ENCODE measurements at regions not wholly inside any gene's neighbourhood (a gene's known extent, or its start where the extent isn't known, plus 50 kb on each side); places are given as distances from the start of the nearest gene placed in this dataset.

- no peak for TF ChIP-seq CTCF (IDR thresholded peaks at IDR 0.05; ENCODE audit: low read depth, low read length)
- Histone ChIP-seq H3K4me1 (no peaks in the 10 kb centered on the region), H3K36me3 (no peaks in the 10 kb centered on the region), H3K9me3 (no peaks in the 10 kb centered on the region), H3K4me3 (ENCODE audit: low read depth, low read length) (no peak overlapping the region), H3K27me3 (no peaks in the 10 kb centered on the region)
- no peak for DNase-seq
Observed at GRCh38 chr18:47750889-47751423, 179.5 kb downstream of the SMAD2 start.

- no peak for DNase-seq
Observed at GRCh38 chr18:47749600-47749973, 180.9 kb downstream of the SMAD2 start.

GRCh38 chr18:47748847-47749599 lies 181.4 kb downstream of the SMAD2 start:
- Histone ChIP-seq H3K27me3 (no peaks in the 10 kb centered on the region), H3K4me1 (no peaks in the 10 kb centered on the region), H3K36me3 (no peaks in the 10 kb centered on the region), H3K4me3 (ENCODE audit: low read depth, low read length) (peak overlapping the region; percentile 47), H3K9me3 (no peaks in the 10 kb centered on the region)
- peak; percentile 59 for TF ChIP-seq CTCF (IDR thresholded peaks at IDR 0.05; ENCODE audit: low read depth, low read length)
- DNase-seq, result peak; percentile 66

More at GRCh38 chr18:47749600-47749973, 180.9 kb downstream of the SMAD2 start:
- H3K27me3 ChIP-seq, result no peaks in the 10 kb centered on the region
- H3K36me3 ChIP-seq, result no peaks in the 10 kb centered on the region
- no peak for TF ChIP-seq CTCF (IDR thresholded peaks at IDR 0.05; ENCODE audit: low read depth, low read length)
- no peaks in the 10 kb centered on the region for H3K4me1 ChIP-seq
- H3K4me3 ChIP-seq (ENCODE audit: low read depth, low read length), result no peak overlapping the region
- no peaks in the 10 kb centered on the region for H3K9me3 ChIP-seq

GRCh38 chr18:47748093-47748796 lies 182.2 kb downstream of the SMAD2 start:
- no peak overlapping the region; the same call in 1 of the 2 replicates for H3K4me3 ChIP-seq (ENCODE audit: low read depth, low read length)
- H3K4me1 ChIP-seq, result no peaks in the 10 kb centered on the region
- TF ChIP-seq CTCF (IDR thresholded peaks at IDR 0.05; ENCODE audit: low read depth, low read length), result no peak
- H3K27me3 ChIP-seq, result no peaks in the 10 kb centered on the region
- H3K9me3 ChIP-seq, result no peaks in the 10 kb centered on the region
- H3K36me3 ChIP-seq, result no peaks in the 10 kb centered on the region
- no peak for DNase-seq

GRCh38 chr18:47747260-47747795 lies 183.1 kb downstream of the SMAD2 start:
- Histone ChIP-seq H3K4me1 (no peaks in the 10 kb centered on the region), H3K9me3 (no peaks in the 10 kb centered on the region), H3K36me3 (no peaks in the 10 kb centered on the region), H3K4me3 (ENCODE audit: low read depth, low read length) (no peak overlapping the region), H3K27me3 (no peaks in the 10 kb centered on the region)
- no peak for DNase-seq
- no peak for TF ChIP-seq CTCF (IDR thresholded peaks at IDR 0.05; ENCODE audit: low read depth, low read length)
